A673 (cell line): ENCODE measurements at regions not wholly inside any gene's neighbourhood (a gene's known extent, or its start where the extent isn't known, plus 50 kb on each side); places are given as distances from the start of the nearest gene placed in this dataset.

ENCODE experiments used
- BruUV-seq: library from RNA; stranded (reverse); fragments of 400-500 nt; replicated peaks from 2 replicates; lab custom pipeline; 2021; lab: Mats Ljungman, UMichigan
- CTCF ChIA-PET: fragments of 300-600 bp; sonication (Branson Sonifier 250); formaldehyde crosslinking; loops from one replicate; lab custom pipeline; 2022; ENCODE audit warnings: antibody characterized with exemption; lab: Charles Lee
- POLR2A ChIA-PET: fragments of 300-600 bp; sonication (Branson Sonifier 250); formaldehyde crosslinking; loops from one replicate; lab custom pipeline; 2022; ENCODE audit warnings: antibody characterized with exemption; ENCODE audit not compliant: low non-redundant PET; lab: Charles Lee
- DNase-seq: peaks from one replicate; pipeline ENCODE4 v3.0.0-alpha.2; 2015; ENCODE audit warnings: low spot score
- H3K27ac ChIP-seq: fragments of 200-600 bp; sonication (generic); 2 replicates; pipeline ENCODE4 v1.5.1; 2016; ENCODE audit warnings: mixed run types, low read depth, mild to moderate bottlenecking, mixed read lengths, antibody characterized with exemption, low read length; ENCODE audit not compliant: poor library complexity, severe bottlenecking
- H3K27me3 ChIP-seq: fragments of 200-600 bp; sonication (generic); replicated peaks from 2 replicates; pipeline ENCODE4 v1.6.1; 2017; ENCODE audit warnings: mixed run types, low read depth, mild to moderate bottlenecking, mixed read lengths, antibody characterized with exemption, low read length; ENCODE audit not compliant: insufficient read depth, poor library complexity
- H3K36me3 ChIP-seq: fragments of 200-600 bp; sonication (generic); 2 replicates; pipeline ENCODE4 v1.6.1; 2016; ENCODE audit warnings: mixed run types, mild to moderate bottlenecking, mixed read lengths, antibody characterized with exemption, low read length; ENCODE audit not compliant: insufficient read depth, poor library complexity, severe bottlenecking
- H3K4me1 ChIP-seq: fragments of 200-600 bp; sonication (generic); 2 replicates; pipeline ENCODE4 v1.6.1; 2017; ENCODE audit warnings: mixed run types, mild to moderate bottlenecking, mixed read lengths, antibody characterized with exemption, low read length; ENCODE audit not compliant: insufficient read depth, poor library complexity, severe bottlenecking
- H3K4me3 ChIP-seq: fragments of 200-600 bp; sonication (generic); 2 replicates; pipeline ENCODE4 v1.5.1; 2016; ENCODE audit warnings: low read depth, mixed run types, mild to moderate bottlenecking, mixed read lengths, low read length; ENCODE audit not compliant: poor library complexity, severe bottlenecking
- H3K9me3 ChIP-seq: fragments of 200-600 bp; sonication (generic); 2 replicates; pipeline ENCODE4 v1.6.1; 2016; ENCODE audit warnings: mixed run types, low read depth, mild to moderate bottlenecking, mixed read lengths, antibody characterized with exemption, low read length; ENCODE audit not compliant: poor library complexity, severe bottlenecking
- CTCF ChIP-seq: fragments of 300-800, 200-600 bp; sonication (generic); conservative IDR thresholded peaks from 2 replicates; pipeline ENCODE4 v1.5.1; 2017; ENCODE audit warnings: low read depth, mild to moderate bottlenecking, antibody characterized with exemption, low read length, moderate library complexity, mixed read lengths
- EZH2 ChIP-seq: fragments of 200-600 bp; sonication (generic); IDR thresholded peaks from 2 replicates; pipeline ENCODE4 v1.6.1; 2017; ENCODE audit warnings: borderline replicate concordance, low read depth, mild to moderate bottlenecking, mixed read lengths, antibody characterized with exemption, low read length; ENCODE audit not compliant: poor library complexity, severe bottlenecking
- intact Hi-C: fragments of 100-400 bp; cut with micrococcal nuclease; formaldehyde crosslinking; loops from one replicate; pipeline ENCODE4 v1.10.0; 2022; ENCODE audit not compliant: unreplicated experiment

- no TSS peak for BruUV-seq
- CTCF ChIA-PET = interaction anchor here (0.6 kb wide), 2 partner anchors 743 to 868 kb away, joined by 3 read pairs; no protein-coding TSS in a partner anchor
- no peaks in the 10 kb centered on the region for H3K4me1 ChIP-seq
- no peak for DNase-seq
- intact Hi-C loops = loop anchor here (10.0 kb wide), 1 partner anchor 724 kb away; no protein-coding TSS in a partner anchor
- POLR2A ChIA-PET = no interaction called here
- no peaks in the 10 kb centered on the region for H3K27me3 ChIP-seq
- no peaks in the 10 kb centered on the region for H3K36me3 ChIP-seq
- no peak for TF ChIP-seq EZH2
- TF ChIP-seq CTCF = no peak; the same call in 1 of the 2 replicates
- H3K4me3 ChIP-seq = no peak overlapping the region
- no peaks in the 10 kb centered on the region for H3K9me3 ChIP-seq
- no peak overlapping the region for H3K27ac ChIP-seq
Observed at GRCh38 chr4:45550766-45551366, 573.0 kb downstream of the GABRG1 start.

GRCh38 chr4:45539142-45539814, 584.6 kb downstream of the GABRG1 start:
- BruUV-seq = no TSS peak
- H3K4me3 ChIP-seq = no peak overlapping the region
- no peak for DNase-seq
- H3K27me3 ChIP-seq = no peaks in the 10 kb centered on the region
- ChIA-PET CTCF (no interaction called here), POLR2A (no interaction called here)
- no peaks in the 10 kb centered on the region for H3K4me1 ChIP-seq
- TF ChIP-seq CTCF = no peak
- TF ChIP-seq EZH2 = no peak
- no peaks in the 10 kb centered on the region for H3K9me3 ChIP-seq
- no peaks in the 10 kb centered on the region for H3K36me3 ChIP-seq
- no peak overlapping the region for H3K27ac ChIP-seq
- intact Hi-C loops = no loop called here

- BruUV-seq = no TSS peak
- Histone ChIP-seq H3K4me1 (no peaks in the 10 kb centered on the region), H3K36me3 (no peaks in the 10 kb centered on the region), H3K9me3 (no peaks in the 10 kb centered on the region), H3K27ac (no peak overlapping the region), H3K4me3 (no peak overlapping the region), H3K27me3 (no peaks in the 10 kb centered on the region)
- TF ChIP-seq EZH2 (no peak), CTCF (no peak)
- ChIA-PET POLR2A (no interaction called here), CTCF (no interaction called here)
- no peak for DNase-seq
- intact Hi-C loops = no loop called here
Observed at GRCh38 chr4:45530498-45530897, 593.4 kb downstream of the GABRG1 start.
